Stimulated activated CD4-positive, alpha-beta T cell treated with anti-CD3 and anti-CD28 coated beads, Interleukin-4, amount 100 ng/mL, for 1 hour (primary cell): ENCODE measurements at regions not wholly inside any gene's neighbourhood (a gene's known extent, or its start where the extent isn't known, plus 50 kb on each side); places are given as distances from the start of the nearest gene placed in this dataset.

Experiments
- DNase-seq: peaks from one replicate; pipeline ENCODE4 v3.0.0-alpha.2; 2020

DNA sequence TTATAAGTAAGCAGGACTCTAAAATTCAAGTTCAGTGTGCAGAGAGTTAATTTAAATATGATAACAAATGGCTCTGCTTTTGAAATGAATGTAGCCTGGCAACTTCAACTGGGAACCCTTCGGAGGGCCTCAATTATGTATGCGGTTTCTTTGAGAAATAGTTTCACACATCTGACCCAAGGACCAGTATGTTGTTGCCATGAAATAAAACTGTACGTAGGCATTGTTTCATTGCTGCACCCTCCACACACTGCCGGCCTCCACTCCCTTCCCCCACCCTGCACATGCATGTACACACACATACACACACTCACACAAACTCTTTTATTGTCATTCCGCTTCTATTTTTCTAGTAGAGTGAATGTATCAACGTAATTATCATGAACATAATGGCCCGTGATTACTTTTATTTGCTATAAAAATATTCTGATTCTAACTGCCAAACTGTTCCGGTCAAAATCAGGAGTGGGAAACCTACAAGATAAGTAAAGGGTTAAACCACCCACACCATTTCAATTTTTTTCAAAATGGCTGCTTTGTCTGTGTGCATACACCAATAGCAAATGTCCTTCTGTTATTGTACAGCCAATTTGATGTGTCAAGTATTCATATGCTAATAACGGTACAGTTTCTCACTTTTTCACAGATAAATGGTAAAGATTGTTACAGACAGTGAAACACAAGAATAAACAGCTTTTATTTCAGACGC, 215.5 kb upstream of the TMEM161B start:
- DNase-seq = no peak

DNA sequence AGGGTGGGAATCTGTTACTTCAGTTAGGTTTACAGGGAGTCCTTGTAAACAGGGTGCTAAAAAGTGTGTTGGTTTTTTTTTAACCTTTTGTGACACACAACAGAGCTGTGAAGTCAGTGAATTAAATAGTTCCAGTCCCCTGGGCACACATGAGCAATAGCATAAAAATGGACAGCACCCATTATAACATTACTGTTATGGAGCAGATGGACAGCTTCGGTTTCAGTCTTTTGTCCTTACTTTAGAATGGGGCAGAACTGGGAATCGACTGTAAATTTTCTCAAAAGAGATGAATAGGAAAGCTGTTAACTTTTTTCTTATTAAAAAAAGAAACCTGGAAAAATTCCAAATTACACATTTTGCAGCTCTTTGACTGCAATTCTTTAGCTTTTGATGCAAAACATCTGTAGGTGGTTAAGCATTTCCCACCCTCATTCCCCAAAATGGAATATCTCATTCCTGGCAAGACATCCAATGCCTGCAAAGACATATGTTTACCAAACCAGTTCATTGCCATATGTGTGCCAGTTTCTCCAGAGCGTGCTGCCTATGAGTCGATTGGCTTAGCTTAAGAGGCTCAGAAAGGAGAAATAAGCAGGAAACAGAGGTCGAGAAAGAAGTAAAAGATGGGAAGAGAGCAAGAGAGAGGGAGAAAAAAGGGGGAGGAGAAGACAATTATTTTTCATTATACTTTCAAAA, 212.3 kb upstream of the TMEM161B start:
- no peak for DNase-seq

DNA sequence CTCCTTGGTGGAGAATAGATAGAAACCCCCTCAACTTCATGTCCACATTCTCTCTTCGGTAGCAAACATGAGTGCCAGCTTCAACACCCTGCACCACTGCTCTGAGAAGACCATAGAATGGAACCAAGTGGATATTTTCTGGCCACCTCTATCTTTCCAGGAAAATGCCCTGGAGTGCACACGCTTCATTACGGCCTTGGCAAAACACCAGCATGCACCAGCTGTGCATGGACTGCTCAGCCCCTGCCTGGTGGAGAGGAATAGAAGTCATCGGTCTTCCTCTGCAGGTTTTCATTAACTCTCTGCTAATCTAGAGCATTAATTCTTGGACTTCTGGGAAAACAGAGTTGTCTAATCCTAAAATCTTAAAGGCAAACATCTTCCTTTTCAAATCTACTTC, 211.6 kb upstream of the TMEM161B start:
- DNase-seq = no peak

DNA sequence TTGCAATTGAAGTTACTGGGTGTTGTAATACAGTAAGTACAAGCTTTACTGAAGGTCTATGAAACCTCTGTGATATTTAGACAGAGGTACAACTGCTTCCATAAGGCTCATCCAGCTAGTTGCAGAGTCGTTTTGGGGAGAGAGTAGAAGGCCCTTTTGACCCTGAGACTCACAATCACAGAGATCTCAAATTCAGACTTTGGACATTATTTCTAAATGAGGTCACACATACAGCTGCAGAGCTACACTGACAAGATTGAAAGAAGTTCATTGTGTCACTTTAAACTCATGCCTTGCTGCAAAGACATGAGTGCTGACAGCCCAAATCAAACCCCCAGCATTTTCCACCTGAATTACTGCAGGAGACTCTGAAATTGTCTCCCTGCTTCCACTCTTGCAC, 205.9 kb upstream of the TMEM161B start:
- DNase-seq = no peak

DNA sequence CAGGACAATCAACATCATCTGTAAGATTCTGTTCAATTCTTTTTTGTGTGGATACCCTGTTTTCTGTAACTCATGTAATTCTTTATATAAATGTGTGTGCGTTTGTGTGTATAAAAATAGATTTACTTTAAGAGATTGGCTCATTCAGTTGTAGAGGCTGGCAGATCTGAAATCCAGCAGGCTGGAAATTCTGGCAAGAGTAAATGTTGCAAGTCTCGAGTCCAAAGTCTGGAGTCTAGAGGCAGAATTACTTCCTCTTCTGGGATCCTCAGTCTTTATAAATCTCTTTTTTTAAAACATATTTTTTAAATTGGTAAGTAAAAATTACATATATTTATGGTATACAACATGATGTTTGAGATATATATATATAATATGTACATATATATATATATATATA, 202.1 kb upstream of the TMEM161B start:
- DNase-seq = no peak

DNA sequence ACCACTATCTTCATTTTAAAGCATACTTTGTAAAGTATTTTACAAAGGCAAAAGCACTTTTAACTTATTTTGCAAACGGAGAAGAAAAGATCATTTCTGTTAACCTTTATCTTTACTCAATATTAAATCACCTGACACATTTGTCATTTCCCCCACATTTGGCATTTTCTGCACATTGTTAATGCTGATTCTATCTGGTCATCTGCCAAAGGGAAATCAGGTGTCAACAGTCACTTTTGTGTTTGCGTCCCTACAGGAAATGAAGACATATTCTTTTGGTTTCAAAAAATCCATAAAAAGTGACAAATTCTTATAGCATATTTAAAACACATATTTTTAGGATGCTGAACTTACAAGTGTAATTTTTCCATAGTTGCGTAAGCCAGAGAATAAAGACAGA, 191.3 kb upstream of the TMEM161B start:
- no peak for DNase-seq

DNA sequence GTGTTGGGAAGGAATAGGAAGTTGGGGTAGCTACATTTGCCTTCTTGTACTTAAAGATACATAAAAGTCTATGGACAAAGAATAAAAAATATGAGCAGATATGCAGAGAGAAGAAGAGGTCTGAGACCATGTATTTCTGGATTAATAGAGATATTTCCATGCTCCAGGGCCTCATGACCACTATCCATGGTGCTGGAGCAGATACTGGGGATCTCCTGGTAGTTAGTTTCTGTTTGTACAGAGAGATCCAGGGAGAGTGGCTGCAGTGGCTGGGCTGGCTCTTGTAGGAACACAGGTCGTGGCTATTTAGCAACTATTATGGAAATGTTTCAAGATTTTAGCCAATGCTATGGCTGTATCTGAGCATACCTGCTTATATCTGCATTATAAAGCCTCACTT, 184.2 kb upstream of the TMEM161B start:
- DNase-seq = no peak

DNA sequence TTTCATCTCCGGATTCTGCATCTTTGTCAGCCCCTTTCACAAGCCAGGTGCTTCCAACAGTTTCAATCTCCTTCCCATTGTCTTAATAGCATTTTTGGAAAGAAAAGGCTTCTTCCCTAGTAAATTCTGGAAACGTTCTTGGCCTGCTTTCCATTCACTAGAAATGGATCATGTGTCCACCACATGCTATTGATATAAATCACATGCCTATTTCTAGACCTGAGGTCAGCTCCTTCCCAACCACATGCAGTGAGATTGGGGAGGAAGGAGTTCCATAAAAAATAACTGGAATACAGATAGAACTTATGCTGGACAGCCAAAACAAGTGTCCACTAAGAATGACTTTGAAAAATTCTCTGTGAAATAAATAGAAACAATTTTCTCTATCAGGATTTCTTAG, 181.6 kb upstream of the TMEM161B start:
- no peak for DNase-seq

DNA sequence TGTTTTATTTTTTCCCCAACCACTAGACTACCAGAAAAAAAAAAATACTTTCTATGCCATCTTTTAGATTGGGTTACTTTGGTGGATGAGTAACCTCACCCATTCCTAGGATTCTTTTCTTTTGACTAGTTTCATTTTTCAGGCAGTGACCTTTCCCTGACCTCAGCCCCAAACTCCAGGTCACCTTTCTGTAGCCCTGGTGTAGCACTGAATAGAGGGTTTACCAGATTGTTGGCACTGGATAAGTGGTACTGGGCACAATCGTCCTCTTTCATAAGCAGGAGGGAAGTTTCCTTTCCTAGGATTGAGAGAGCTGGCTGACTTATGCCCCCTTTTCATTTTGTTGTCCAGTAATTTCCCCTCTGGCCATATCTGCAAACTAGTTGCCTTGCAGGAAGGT, 169.4 kb upstream of the TMEM161B start:
- DNase-seq = no peak

DNA sequence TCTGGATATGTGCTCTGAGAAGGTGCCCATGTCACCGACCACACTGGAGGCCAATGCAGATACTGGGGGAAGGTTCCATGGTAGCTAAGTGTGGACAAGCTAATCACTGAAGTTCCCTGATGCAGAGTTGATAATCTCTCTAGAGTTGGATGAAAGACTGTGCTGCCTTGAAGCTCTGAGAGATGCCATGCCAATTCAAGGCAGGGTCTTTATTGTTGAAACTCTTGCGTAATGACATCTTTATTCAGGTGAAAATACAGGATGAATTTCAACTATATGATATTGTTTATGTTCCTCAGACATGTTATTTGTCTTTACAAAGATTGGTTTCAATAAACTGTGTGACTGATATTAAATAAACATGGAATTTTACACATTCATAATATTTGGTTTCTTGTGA, 167.6 kb upstream of the TMEM161B start:
- DNase-seq = no peak

DNA sequence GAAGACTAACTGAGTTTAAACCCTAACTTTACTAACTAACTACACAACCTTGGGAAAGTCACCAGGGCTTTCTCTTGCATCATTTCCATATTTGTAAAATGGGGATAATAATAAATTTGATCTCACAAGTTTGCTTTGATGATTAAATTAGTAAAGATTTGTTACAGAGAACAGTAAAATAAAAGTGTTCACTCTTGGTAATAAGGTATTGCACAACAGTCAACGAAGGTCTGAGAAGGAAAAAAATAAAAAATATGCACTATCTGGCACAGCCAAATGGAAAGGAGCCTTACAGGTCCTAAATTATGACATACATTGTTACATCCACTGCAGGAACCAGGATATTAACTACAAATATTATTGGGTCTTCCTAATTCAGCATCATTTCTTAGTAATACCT, 160.0 kb upstream of the TMEM161B start:
- DNase-seq = no peak

DNA sequence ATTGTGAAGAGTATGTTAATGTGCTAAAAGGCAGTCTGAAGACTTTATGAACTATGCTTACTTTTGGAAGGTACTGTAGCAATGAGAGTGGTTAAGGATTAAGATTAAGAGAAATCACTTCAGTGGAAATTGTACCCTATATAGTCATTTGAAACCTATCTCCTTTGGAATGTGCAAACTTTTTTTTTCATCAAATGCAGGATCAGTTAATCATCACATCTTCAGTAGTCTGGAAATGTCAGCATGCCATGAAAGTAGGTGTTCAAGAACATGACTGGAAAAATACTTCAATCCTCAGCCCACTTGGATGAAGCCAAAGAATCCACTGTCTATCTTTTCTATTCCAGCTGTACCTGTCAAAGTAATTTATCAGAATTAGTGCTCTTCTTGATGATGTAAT, 157.8 kb upstream of the TMEM161B start:
- DNase-seq = no peak

DNA sequence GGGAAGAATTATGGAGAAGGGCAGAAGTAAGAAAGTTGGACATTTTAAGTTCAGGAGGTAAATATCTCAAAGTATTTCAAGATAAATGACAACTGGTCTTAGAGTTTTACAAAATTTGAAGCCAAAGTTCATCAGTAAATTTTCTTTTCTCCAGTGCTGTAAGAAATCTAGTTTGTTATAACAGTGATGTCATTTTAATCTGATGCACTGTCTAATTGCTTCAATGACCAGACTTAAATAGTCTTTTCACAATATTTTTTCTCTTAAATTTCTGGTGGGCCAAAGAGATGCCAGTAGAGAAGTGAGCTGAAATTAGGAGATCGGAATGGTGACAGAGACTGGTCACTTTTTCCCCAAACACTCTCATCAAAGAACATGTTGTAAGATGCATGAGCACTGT, 156.5 kb upstream of the TMEM161B start:
- no peak for DNase-seq

DNA sequence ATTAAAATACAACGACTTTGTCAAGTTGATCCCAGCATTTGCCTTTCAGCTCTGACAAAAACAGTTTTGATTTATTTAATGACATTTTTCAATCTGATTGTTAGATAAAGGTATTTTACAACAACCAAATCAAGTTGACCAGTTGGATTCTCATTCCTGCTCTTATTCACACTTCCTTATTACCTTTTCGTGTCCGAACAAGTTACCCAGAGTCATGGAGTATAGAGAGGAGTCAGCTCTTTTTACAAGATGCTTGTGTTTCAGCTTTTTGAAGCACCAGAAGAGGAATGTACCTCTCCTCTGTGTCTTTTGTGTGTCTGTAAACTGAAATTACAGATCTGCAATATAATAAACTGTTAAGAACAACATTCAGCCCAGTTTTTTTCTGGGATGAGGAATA, 151.3 kb upstream of the TMEM161B start:
- no peak for DNase-seq

DNA sequence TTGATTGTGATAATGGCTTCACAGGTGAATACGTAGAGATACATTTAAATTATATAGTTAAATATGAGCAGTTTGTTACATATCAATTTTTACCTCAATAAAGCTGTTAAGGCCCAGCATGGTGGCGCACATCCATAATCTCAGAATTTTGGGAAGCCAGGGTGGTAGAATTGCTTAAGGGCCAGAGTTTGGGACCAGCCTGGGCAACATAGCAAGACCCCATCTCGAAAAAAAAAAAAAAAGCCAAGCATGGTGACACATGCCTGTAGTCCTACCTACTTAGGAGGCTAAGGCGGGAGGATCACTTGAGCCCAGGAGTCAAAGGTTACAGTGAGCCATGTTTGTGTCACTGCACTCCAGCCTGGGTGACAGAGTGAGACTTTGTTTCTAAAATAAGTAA, 138.7 kb upstream of the TMEM161B start:
- no peak for DNase-seq

DNA sequence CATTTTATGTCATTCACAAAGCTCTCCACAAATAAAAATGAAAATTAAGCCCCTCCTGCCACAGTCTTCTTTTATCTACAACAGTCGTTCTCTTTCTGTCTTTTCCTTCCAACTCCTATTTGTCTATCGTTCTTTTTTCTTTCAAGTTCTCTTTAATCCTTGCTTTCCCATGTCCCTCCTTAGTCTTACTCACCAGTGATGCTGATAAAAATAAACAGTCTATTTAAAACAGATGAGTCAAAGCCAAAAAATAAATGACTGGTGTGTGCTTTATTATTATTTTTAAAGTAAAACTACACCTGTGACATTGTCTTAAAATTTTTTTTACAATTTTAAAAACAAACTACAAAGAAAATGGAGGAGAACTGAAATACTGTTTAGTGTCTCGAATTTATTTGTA, 137.1 kb upstream of the TMEM161B start:
- DNase-seq = no peak

DNA sequence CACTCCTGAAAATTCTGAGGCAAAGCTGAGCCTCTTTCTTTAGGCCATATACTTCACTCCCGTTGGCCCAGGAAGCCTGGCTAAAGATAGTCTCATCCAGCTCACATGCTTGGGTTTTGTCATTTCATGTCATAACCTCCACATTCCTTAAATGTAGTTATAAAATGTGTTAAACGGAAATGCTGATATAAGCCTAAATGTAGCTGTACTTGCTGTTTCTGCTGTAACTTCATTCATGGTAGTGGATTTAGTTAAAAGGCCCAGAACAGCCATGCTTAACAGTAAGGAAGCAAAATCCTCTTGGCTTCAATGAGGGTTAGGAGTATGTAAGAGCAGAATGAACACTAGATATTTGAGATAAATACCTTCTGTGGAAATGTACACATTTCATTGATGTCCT, 135.8 kb upstream of the TMEM161B start:
- DNase-seq = no peak

DNA sequence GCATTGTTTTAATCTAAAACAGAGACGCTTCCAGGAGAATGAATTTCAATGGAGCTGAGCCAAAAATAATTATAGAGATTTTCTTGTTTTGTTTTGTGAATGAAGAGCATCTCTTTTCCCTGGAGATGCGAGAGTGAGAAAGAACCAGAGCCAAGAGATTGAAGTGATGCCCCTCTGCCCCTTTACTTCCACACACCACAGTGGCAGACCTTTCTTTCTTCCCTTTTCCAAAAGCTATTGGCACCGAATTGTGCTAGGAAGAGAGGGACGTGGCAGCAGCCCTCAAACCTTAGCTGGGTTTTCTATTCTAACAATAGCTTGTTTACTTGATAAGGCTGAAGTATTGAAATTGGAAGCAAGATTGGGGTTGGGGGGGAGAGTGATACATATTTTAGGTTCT, 133.0 kb upstream of the TMEM161B start:
- DNase-seq = no peak

DNA sequence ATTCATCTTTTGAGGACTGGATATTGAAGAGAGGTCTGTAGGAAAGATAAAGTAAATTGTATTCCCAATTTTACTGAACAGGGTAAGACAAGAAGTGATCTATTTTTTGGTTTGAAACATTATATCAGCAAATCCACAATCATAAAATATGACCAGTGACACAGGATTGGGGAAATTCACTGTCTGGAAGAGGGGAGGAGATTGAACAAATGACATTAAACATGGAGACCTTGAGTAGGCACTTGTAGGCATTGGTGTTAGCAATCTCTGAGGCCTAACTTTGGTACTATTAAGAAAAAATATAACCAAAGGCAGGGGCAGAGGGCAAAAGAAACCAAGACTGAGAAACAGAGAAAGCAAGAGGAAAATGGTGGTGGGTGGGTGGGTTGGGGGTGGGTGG, 132.6 kb upstream of the TMEM161B start:
- no peak for DNase-seq

DNA sequence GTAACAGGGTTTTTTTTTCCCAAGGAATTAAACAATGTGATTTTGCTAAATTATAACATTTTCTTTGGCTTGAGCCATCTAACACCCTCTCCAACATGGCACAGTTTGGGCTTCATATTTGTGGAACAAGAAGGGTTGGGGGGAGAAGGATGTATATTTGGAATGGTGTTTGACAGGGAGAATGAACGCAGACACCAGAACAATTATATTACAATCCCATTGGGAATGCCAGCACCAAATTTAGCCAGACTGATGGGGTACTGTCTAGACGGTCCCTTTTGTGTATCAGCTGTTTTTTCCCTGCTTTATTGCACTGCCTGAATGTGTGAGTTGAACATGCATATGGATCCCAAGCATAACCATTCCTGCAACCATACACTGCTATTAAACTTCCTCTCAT, 130.9 kb upstream of the TMEM161B start:
- DNase-seq = no peak

DNA sequence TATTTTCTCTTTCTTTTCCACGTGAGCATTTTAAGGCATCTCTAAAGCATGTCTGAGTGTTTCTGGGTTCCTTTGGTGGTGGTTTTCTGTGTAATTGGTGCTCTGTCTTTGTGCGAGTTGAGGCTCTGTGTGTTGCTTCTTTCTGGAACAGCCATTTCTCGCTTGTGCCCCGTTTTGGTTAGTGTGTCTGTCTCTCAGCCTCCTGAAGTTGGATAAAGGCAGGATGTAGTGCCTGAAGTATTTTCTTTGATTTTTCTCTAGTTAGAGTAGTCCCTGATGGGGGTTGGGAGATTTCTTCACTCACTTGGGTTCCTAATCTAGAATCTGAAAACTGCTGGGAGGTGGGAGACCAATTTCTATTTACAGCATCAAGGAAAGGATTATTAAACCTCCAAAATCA, 129.7 kb upstream of the TMEM161B start:
- DNase-seq = no peak

DNA sequence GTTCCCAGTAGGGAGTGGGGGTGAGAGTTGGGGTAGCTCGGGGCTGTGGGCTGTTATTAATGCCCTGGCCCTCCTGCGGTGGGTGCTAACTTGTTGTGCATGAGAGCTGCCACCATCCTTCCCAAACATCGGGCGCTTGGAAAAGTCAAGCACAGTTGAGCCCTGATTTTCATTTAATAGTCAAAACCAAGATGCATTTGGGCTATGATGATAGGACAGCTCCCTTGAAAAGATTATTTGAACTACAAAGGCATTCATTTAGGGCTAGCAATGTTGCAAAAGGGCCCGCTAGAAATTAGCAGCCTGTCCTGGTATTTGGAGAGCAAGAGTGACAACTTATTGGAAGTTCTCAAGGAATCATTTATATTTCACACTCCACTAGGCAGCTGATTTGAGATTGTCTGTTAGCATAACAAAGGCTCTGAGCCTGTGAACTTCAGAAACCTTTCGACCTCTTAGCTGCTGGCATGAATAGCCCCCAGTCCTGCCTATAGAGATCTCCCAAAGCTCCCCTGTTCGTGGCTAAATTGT, 128.2 kb upstream of the TMEM161B start:
- DNase-seq = no peak

DNA sequence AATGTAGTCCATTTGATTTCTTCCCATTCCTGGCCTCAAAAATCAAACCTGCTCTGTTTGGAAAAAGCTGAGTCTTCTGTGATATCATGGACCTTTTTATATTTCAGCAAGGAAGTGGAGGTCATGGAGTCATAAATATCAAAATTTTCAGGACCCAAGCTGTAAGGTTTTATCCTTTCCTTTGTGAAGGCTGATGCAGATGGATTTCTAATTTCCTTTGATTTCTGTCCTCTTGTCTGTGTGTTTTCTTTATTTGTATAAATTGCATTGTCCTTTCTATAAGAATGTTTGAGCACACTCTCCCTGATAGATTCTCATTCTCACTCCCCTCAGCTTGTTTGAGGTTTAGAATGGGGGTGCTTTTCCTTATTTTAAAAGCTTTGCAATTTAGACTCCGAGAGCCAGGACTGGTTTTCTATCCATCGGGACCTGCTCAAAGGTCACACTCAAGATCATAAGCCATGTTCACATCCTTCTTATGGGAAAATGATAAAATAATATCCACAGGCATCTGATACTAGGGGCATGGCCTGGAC, 127.4 kb upstream of the TMEM161B start:
- DNase-seq = no peak

DNA sequence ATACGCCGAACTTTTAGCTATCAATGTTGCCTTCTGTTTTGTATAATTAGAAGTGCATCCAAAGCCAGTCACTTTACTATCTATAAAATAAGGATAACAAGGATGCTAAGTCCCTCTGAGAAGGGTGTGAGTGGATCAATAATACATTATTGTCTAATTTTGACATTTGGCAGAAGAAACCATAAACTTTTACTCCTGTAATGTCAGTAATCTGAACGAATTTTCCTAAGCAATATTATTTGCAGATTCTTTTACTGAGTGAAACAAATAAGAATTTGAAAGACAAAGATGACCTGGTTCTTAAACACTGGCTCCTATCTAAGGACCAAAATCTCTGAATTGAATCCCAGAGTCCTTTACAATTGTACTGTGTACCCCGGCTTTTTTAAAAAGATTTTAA, 126.6 kb upstream of the TMEM161B start:
- DNase-seq = no peak
